HepG2 (cell line): ENCODE measurements at regions not wholly inside any gene's neighbourhood (a gene's known extent, or its start where the extent isn't known, plus 50 kb on each side); places are given as distances from the start of the nearest gene placed in this dataset.

ENCODE experiments used
- ATAC-seq: fragments of 200-7000 bp; cut with Tn5 transposase; 3 replicates; pipeline ENCODE4 v1.9.1; 2020; ENCODE audit warnings: mild to moderate bottlenecking, moderate library complexity
- BruUV-seq: library from RNA; stranded (reverse); fragments of 400-500 nt; replicated peaks from 2 replicates; lab custom pipeline; 2021; lab: Mats Ljungman, UMichigan
- CTCF ChIA-PET: fragments of 300-600 bp; formaldehyde crosslinking; extraction: SDS; loops from one replicate; lab custom pipeline; 2021; ENCODE audit warnings: low total read pairs, inconsistent platforms, low intra/inter-chr PET ratio; lab: Yijun Ruan, JAX
- POLR2A ChIA-PET: fragments of 350-600 bp; sonication (Branson Sonifier 250); formaldehyde crosslinking; loops from one replicate; lab custom pipeline; 2020; ENCODE audit warnings: antibody characterized with exemption, inconsistent platforms; lab: Yijun Ruan, JAX
- DNase-seq: peaks from one replicate; pipeline ENCODE4 v3.0.0-alpha.2; 2015; ENCODE audit warnings: low spot score
- FAIRE-seq: peaks from 3 replicates; lab custom pipeline; 2011; peaks lifted over from hg19 to GRCh38; lab: Jason Lieb, UNC
- H2AFZ ChIP-seq: one replicate; pipeline ENCODE4 v1.6.1; 2011; ENCODE audit warnings: low read length, inconsistent platforms
- H3K27ac ChIP-seq: fragments of 300-600 bp; 3 replicates; pipeline ENCODE4 v1.8.0; 2011; ENCODE audit warnings: mixed run types, mild to moderate bottlenecking, mixed read lengths, low read length, inconsistent platforms; ENCODE audit not compliant: insufficient read depth; ENCODE audit errors: extremely low read length
- H3K27me3 ChIP-seq, 2 experiments: fragments of 200-600 bp in 1 of 2; 2 replicates in 1 of 2; 3 replicates in 1 of 2; pipeline versions ENCODE4 v1.6.0 to v1.8.0; 2011; ENCODE audit warnings: low read length in 2 of 2, mild to moderate bottlenecking in 2 of 2, moderate library complexity in 2 of 2, inconsistent platforms in 1 of 2; ENCODE audit not compliant: insufficient read depth in 2 of 2, control insufficient read depth in 1 of 2
- H3K36me3 ChIP-seq, 2 experiments: fragments of 200-600 bp in 1 of 2; replicated peaks in 1 of 2; 2 replicates in 1 of 2; 3 replicates in 1 of 2; pipeline versions ENCODE4 v1.5.1 to v1.8.0; 2011; ENCODE audit warnings: low read length in 2 of 2, inconsistent platforms in 1 of 2; ENCODE audit not compliant: insufficient read depth in 2 of 2, control insufficient read depth in 1 of 2
- H3K4me1 ChIP-seq: 2 replicates; pipeline ENCODE4 v1.5.1; 2012; ENCODE audit warnings: low read length, inconsistent platforms; ENCODE audit not compliant: insufficient read depth
- H3K4me2 ChIP-seq: 2 replicates; pipeline ENCODE4 v1.6.0; 2011; ENCODE audit warnings: low read depth, low read length, inconsistent platforms
- H3K4me3 ChIP-seq, 3 experiments: fragments of 200-600 bp in 1 of 3; sonication (generic), shearing (Covaris generic) in 1 of 3; replicated peaks in 1 of 3; 2 replicates each; pipeline ENCODE4 v1.5.1; 2011 to 2016; ENCODE audit warnings: low read length in 3 of 3, inconsistent platforms in 2 of 3, low read depth in 2 of 3, mild to moderate bottlenecking in 2 of 3, control low read depth in 1 of 3, mixed read lengths in 1 of 3; ENCODE audit not compliant: insufficient read depth in 1 of 3
- H3K79me2 ChIP-seq: one replicate; pipeline ENCODE4 v1.6.1; 2011; ENCODE audit warnings: low read length, inconsistent platforms; ENCODE audit not compliant: insufficient read depth
- H3K9ac ChIP-seq: 2 replicates; pipeline ENCODE4 v1.6.0; 2011; ENCODE audit warnings: mild to moderate bottlenecking, low read depth, low read length, inconsistent platforms; ENCODE audit not compliant: insufficient read depth
- H3K9me3 ChIP-seq: 2 replicates; pipeline ENCODE4 v1.5.1; 2012; ENCODE audit warnings: mild to moderate bottlenecking, low read length
- H4K20me1 ChIP-seq: 2 replicates; pipeline ENCODE4 v1.6.0; 2011; ENCODE audit warnings: inconsistent platforms, mild to moderate bottlenecking, low read length, moderate library complexity; ENCODE audit not compliant: insufficient read depth
- ARNT2 ChIP-seq: sonication (generic); formaldehyde crosslinking; IDR thresholded peaks from 2 replicates; pipeline ENCODE4 v1.8.0; 2022; ENCODE audit warnings: mild to moderate bottlenecking, low read depth, missing genetic modification reagents, moderate library complexity
- CREM ChIP-seq, 2 experiments: sonication (generic) in 1 of 2; formaldehyde crosslinking in 1 of 2; IDR thresholded peaks; 2 replicates each; pipeline versions ENCODE4 v1.4.0 to v1.6.1; 2016 to 2020; ENCODE audit warnings: antibody characterized with exemption in 1 of 2, mild to moderate bottlenecking in 1 of 2, missing genetic modification reagents in 1 of 2
- DDIT3 ChIP-seq: sonication (generic); formaldehyde crosslinking; IDR thresholded peaks from 2 replicates; pipeline ENCODE4 v1.4.0; 2020; ENCODE audit warnings: mild to moderate bottlenecking, missing genetic modification reagents
- GATA4 ChIP-seq: sonication (generic); IDR thresholded peaks from 2 replicates; pipeline ENCODE4 v1.6.1; 2016; ENCODE audit warnings: antibody characterized with exemption, low read depth, borderline replicate concordance
- SP4 ChIP-seq: sonication (generic); formaldehyde crosslinking; IDR thresholded peaks from 2 replicates; pipeline ENCODE4 v1.8.1; 2023; ENCODE audit warnings: mild to moderate bottlenecking, missing genetic modification reagents
- ZNF441 ChIP-seq: sonication (generic); formaldehyde crosslinking; IDR thresholded peaks from 2 replicates; pipeline ENCODE4 v1.7.0; 2021; ENCODE audit warnings: missing genetic modification reagents, borderline replicate concordance
- WGBS: methylation state at CpG from one replicate; pipeline ENCODE4 v1.1.6; 2017; ENCODE audit warnings: low lambda C conversion rate; 5-methylcytosine and 5-hydroxymethylcytosine counted together
- in situ Hi-C: cut with HindIII; loops from 2 replicates; pipeline ENCODE4 v1.10.0; 2017; ENCODE audit warnings: low pct_unique_long_range_greater_than_20kb; ENCODE audit not compliant: extremely low pct_ligation_motif_present
- intact Hi-C: fragments of 100-400 bp; cut with micrococcal nuclease; formaldehyde crosslinking; loops from one replicate; pipeline ENCODE4 v1.10.0; 2022; ENCODE audit not compliant: unreplicated experiment
- TF ChIP-seq, protein P1 (sequence below): sonication (generic); formaldehyde crosslinking; IDR thresholded peaks from 2 replicates; pipeline ENCODE4 v1.4.0; 2020; ENCODE audit warnings: missing genetic modification reagents, borderline replicate concordance
- TF ChIP-seq, protein P2 (sequence below): IDR thresholded peaks from 2 replicates; pipeline ENCODE4 v1.6.1; 2012; ENCODE audit warnings: low read length, improper control_type of control experiment
- TF ChIP-seq, protein P3 (sequence below): sonication (generic); formaldehyde crosslinking; IDR thresholded peaks from 2 replicates; pipeline ENCODE4 v1.4.0; 2020; ENCODE audit warnings: mild to moderate bottlenecking, missing genetic modification reagents
- TF ChIP-seq, protein P4 (sequence below): IDR thresholded peaks from 2 replicates; pipeline ENCODE4 v1.4.0; 2020; ENCODE audit warnings: mild to moderate bottlenecking, missing genetic modification reagents

- Histone ChIP-seq H2AFZ (no peak overlapping the region), H3K4me3 (no peak overlapping the region), H3K9me3 (no peaks in the 10 kb centered on the region), H3K4me1 (no peaks in the 10 kb centered on the region), H3K36me3 (no peaks in the 10 kb centered on the region), H4K20me1 (no peaks in the 10 kb centered on the region), H3K27ac (no peak overlapping the region), H3K4me2 (no peak overlapping the region), H3K27me3 (peaks cover 3 to 31% of the 10 kb centered on the region in 2 experiments; a peak in 4 of 5 replicates), H3K9ac (no peak overlapping the region), H3K79me2 (no peaks in the 10 kb centered on the region)
- no peak for ATAC-seq
- no peak for DNase-seq
- no peak for FAIRE-seq
- no TSS peak for BruUV-seq
- WGBS, result 14% methylated on average over 2 of the region's 3 CpGs
- in situ Hi-C loops (no loop called here), intact Hi-C loops (no loop called here)
- ChIA-PET CTCF (no interaction called here), POLR2A (no interaction called here)
- TF ChIP-seq, protein P1, sequence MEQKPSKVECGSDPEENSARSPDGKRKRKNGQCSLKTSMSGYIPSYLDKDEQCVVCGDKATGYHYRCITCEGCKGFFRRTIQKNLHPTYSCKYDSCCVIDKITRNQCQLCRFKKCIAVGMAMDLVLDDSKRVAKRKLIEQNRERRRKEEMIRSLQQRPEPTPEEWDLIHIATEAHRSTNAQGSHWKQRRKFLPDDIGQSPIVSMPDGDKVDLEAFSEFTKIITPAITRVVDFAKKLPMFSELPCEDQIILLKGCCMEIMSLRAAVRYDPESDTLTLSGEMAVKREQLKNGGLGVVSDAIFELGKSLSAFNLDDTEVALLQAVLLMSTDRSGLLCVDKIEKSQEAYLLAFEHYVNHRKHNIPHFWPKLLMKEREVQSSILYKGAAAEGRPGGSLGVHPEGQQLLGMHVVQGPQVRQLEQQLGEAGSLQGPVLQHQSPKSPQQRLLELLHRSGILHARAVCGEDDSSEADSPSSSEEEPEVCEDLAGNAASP (CRISPR knock-in tag), result no peak
- no peak for TF ChIP-seq SP4 (CRISPR knock-in tag)
- TF ChIP-seq, protein P2, sequence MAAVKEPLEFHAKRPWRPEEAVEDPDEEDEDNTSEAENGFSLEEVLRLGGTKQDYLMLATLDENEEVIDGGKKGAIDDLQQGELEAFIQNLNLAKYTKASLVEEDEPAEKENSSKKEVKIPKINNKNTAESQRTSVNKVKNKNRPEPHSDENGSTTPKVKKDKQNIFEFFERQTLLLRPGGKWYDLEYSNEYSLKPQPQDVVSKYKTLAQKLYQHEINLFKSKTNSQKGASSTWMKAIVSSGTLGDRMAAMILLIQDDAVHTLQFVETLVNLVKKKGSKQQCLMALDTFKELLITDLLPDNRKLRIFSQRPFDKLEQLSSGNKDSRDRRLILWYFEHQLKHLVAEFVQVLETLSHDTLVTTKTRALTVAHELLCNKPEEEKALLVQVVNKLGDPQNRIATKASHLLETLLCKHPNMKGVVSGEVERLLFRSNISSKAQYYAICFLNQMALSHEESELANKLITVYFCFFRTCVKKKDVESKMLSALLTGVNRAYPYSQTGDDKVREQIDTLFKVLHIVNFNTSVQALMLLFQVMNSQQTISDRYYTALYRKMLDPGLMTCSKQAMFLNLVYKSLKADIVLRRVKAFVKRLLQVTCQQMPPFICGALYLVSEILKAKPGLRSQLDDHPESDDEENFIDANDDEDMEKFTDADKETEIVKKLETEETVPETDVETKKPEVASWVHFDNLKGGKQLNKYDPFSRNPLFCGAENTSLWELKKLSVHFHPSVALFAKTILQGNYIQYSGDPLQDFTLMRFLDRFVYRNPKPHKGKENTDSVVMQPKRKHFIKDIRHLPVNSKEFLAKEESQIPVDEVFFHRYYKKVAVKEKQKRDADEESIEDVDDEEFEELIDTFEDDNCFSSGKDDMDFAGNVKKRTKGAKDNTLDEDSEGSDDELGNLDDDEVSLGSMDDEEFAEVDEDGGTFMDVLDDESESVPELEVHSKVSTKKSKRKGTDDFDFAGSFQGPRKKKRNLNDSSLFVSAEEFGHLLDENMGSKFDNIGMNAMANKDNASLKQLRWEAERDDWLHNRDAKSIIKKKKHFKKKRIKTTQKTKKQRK, result no peak
- TF ChIP-seq, protein P3, sequence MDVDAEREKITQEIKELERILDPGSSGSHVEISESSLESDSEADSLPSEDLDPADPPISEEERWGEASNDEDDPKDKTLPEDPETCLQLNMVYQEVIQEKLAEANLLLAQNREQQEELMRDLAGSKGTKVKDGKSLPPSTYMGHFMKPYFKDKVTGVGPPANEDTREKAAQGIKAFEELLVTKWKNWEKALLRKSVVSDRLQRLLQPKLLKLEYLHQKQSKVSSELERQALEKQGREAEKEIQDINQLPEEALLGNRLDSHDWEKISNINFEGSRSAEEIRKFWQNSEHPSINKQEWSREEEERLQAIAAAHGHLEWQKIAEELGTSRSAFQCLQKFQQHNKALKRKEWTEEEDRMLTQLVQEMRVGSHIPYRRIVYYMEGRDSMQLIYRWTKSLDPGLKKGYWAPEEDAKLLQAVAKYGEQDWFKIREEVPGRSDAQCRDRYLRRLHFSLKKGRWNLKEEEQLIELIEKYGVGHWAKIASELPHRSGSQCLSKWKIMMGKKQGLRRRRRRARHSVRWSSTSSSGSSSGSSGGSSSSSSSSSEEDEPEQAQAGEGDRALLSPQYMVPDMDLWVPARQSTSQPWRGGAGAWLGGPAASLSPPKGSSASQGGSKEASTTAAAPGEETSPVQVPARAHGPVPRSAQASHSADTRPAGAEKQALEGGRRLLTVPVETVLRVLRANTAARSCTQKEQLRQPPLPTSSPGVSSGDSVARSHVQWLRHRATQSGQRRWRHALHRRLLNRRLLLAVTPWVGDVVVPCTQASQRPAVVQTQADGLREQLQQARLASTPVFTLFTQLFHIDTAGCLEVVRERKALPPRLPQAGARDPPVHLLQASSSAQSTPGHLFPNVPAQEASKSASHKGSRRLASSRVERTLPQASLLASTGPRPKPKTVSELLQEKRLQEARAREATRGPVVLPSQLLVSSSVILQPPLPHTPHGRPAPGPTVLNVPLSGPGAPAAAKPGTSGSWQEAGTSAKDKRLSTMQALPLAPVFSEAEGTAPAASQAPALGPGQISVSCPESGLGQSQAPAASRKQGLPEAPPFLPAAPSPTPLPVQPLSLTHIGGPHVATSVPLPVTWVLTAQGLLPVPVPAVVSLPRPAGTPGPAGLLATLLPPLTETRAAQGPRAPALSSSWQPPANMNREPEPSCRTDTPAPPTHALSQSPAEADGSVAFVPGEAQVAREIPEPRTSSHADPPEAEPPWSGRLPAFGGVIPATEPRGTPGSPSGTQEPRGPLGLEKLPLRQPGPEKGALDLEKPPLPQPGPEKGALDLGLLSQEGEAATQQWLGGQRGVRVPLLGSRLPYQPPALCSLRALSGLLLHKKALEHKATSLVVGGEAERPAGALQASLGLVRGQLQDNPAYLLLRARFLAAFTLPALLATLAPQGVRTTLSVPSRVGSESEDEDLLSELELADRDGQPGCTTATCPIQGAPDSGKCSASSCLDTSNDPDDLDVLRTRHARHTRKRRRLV (CRISPR knock-in tag), result no peak
- no peak for TF ChIP-seq DDIT3 (CRISPR knock-in tag)
- no peak for TF ChIP-seq GATA4
- no peak for TF ChIP-seq ZNF441
- no peak for TF ChIP-seq ARNT2
- no peak for TF ChIP-seq CREM (IDR thresholded peaks at IDR 0.05)
- no peak for TF ChIP-seq CREM (CRISPR knock-in tag; IDR thresholded peaks at IDR 0.05)
- TF ChIP-seq, protein P4, sequence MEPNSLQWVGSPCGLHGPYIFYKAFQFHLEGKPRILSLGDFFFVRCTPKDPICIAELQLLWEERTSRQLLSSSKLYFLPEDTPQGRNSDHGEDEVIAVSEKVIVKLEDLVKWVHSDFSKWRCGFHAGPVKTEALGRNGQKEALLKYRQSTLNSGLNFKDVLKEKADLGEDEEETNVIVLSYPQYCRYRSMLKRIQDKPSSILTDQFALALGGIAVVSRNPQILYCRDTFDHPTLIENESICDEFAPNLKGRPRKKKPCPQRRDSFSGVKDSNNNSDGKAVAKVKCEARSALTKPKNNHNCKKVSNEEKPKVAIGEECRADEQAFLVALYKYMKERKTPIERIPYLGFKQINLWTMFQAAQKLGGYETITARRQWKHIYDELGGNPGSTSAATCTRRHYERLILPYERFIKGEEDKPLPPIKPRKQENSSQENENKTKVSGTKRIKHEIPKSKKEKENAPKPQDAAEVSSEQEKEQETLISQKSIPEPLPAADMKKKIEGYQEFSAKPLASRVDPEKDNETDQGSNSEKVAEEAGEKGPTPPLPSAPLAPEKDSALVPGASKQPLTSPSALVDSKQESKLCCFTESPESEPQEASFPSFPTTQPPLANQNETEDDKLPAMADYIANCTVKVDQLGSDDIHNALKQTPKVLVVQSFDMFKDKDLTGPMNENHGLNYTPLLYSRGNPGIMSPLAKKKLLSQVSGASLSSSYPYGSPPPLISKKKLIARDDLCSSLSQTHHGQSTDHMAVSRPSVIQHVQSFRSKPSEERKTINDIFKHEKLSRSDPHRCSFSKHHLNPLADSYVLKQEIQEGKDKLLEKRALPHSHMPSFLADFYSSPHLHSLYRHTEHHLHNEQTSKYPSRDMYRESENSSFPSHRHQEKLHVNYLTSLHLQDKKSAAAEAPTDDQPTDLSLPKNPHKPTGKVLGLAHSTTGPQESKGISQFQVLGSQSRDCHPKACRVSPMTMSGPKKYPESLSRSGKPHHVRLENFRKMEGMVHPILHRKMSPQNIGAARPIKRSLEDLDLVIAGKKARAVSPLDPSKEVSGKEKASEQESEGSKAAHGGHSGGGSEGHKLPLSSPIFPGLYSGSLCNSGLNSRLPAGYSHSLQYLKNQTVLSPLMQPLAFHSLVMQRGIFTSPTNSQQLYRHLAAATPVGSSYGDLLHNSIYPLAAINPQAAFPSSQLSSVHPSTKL, result no peak
These were observed 277.9 kb upstream of the TLE3 start for GRCh38 chr15:70375586-70375985.
